K562 (cell line): ENCODE measurements at regions not wholly inside any gene's neighbourhood (a gene's known extent, or its start where the extent isn't known, plus 50 kb on each side); places are given as distances from the start of the nearest gene placed in this dataset.
A peak's percentile ranks its signal among the peaks of the same experiment; 100 is the strongest.

Experiments
- ATAC-seq: fragments of 200-7000 bp; cut with Tn5 transposase; 3 replicates; pipeline ENCODE4 v1.9.1; 2020; ENCODE audit warnings: moderate library complexity
- BruUV-seq: library from RNA; stranded (reverse); fragments of 400-500 nt; replicated peaks from 2 replicates; lab custom pipeline; 2021; lab: Mats Ljungman, UMichigan
- CTCF ChIA-PET: fragments of 300-600 bp; formaldehyde crosslinking; extraction: SDS; loops from one replicate; lab custom pipeline; 2021; ENCODE audit warnings: low intra/inter-chr PET ratio; lab: Yijun Ruan, JAX
- POLR2A ChIA-PET: fragments of 300-600, 350-650 bp; sonication (Branson Sonifier 250); formaldehyde crosslinking; extraction: SDS; loops from one replicate; lab custom pipeline; 2021; ENCODE audit warnings: antibody characterized with exemption, inconsistent platforms; lab: Yijun Ruan, JAX
- DNase-seq, 4 experiments: peaks; one replicate each; pipeline versions ENCODE4 v3.0.0 to v3.0.0-alpha.2; 2011 to 2018; ENCODE audit warnings: low spot score in 3 of 4, mixed read lengths in 3 of 4; ENCODE audit errors: extremely low read depth in 1 of 4
- FAIRE-seq: peaks from 2 replicates; lab custom pipeline; 2011; peaks lifted over from hg19 to GRCh38; lab: Jason Lieb, UNC
- H2AFZ ChIP-seq: 2 replicates; pipeline ENCODE4 v1.6.0; 2011; ENCODE audit warnings: low read depth, low read length, control low read depth, inconsistent platforms
- H3K27ac ChIP-seq: fragments of 200-600 bp; 3 replicates; pipeline ENCODE4 v1.8.0; 2011; ENCODE audit warnings: low read depth, mild to moderate bottlenecking, control low read depth, inconsistent platforms, low read length, moderate library complexity, mixed read lengths; ENCODE audit errors: extremely low read depth
- H3K27me3 ChIP-seq, 2 experiments: fragments of 300-600 bp in 1 of 2; 2 replicates in 1 of 2; 3 replicates in 1 of 2; pipeline versions ENCODE4 v1.6.0 to v1.8.0; 2011; ENCODE audit warnings: inconsistent platforms in 2 of 2, low read length in 2 of 2, mild to moderate bottlenecking in 1 of 2, mixed read lengths in 1 of 2, moderate library complexity in 1 of 2; ENCODE audit not compliant: control insufficient read depth in 2 of 2, insufficient read depth in 2 of 2
- H3K36me3 ChIP-seq: fragments of 300-600 bp; 3 replicates; pipeline ENCODE4 v1.8.0; 2011; ENCODE audit warnings: mild to moderate bottlenecking, low read length, inconsistent platforms; ENCODE audit not compliant: control insufficient read depth, insufficient read depth
- H3K4me1 ChIP-seq, 2 experiments: fragments of 200-600 bp in 1 of 2; replicated peaks in 1 of 2; 2 replicates in 1 of 2; 3 replicates in 1 of 2; pipeline versions ENCODE4 v1.5.1 to v1.8.0; 2011; ENCODE audit warnings: inconsistent platforms in 2 of 2, low read length in 2 of 2, mild to moderate bottlenecking in 1 of 2, mixed read lengths in 1 of 2, moderate library complexity in 1 of 2; ENCODE audit not compliant: control insufficient read depth in 2 of 2, insufficient read depth in 2 of 2
- H3K4me2 ChIP-seq: 2 replicates; pipeline ENCODE4 v1.6.1; 2011; ENCODE audit warnings: low read length, control low read depth, inconsistent platforms, mixed read lengths; ENCODE audit not compliant: insufficient read depth
- H3K4me3 ChIP-seq: fragments of 200-600 bp; sonication (generic), shearing (Covaris generic); 2 replicates; pipeline ENCODE4 v1.5.1; 2016; ENCODE audit warnings: control low read depth, inconsistent platforms
- H3K79me2 ChIP-seq: fragments of 200-600 bp; 3 replicates; pipeline ENCODE4 v1.8.0; 2011; ENCODE audit warnings: low read length, inconsistent platforms; ENCODE audit not compliant: control insufficient read depth, insufficient read depth
- H3K9ac ChIP-seq, 2 experiments: 2 replicates each; pipeline versions ENCODE4 v1.6.0 to v1.6.1; 2011; ENCODE audit warnings: low read depth in 2 of 2, low read length in 2 of 2, control low read depth in 1 of 2, inconsistent platforms in 1 of 2, mild to moderate bottlenecking in 1 of 2, mixed read lengths in 1 of 2; ENCODE audit not compliant: insufficient read depth in 1 of 2
- H3K9me1 ChIP-seq: one replicate; pipeline ENCODE4 v1.6.0; 2011; ENCODE audit warnings: inconsistent platforms, mild to moderate bottlenecking, low read length, moderate library complexity; ENCODE audit not compliant: control insufficient read depth, insufficient read depth
- H3K9me3 ChIP-seq: replicated peaks from 2 replicates; pipeline ENCODE4 v1.5.1; 2011; ENCODE audit warnings: low read depth, low read length, inconsistent platforms; ENCODE audit not compliant: control insufficient read depth, insufficient read depth
- H4K20me1 ChIP-seq: replicated peaks from 2 replicates; pipeline ENCODE4 v1.6.1; 2011; ENCODE audit warnings: low read length, inconsistent platforms, mixed read lengths; ENCODE audit not compliant: control insufficient read depth, insufficient read depth
- MAFG ChIP-seq: fragments of 450-650 bp; conservative IDR thresholded peaks from 2 replicates; pipeline ENCODE4 v1.6.1; 2016; ENCODE audit warnings: missing genetic modification characterization, missing compliant biosample characterization
- WGBS: fragments of 100-300 bp; shearing (Covaris generic); methylation state at CpG from one replicate; pipeline ENCODE4 v1.1.6; 2016; ENCODE audit warnings: low coverage, mixed read lengths; ENCODE audit not compliant: insufficient coverage; ENCODE audit errors: missing lambda C conversion rate; 5-methylcytosine and 5-hydroxymethylcytosine counted together
- in situ Hi-C: fragments of 300-500 bp; cut with MboI; formaldehyde crosslinking; loops from 4 replicates; pipeline ENCODE4 v1.15.0; 2018; ENCODE audit warnings: inconsistent platforms, mixed read lengths
- intact Hi-C: fragments of 100-400 bp; cut with micrococcal nuclease; formaldehyde crosslinking; loops from 2 replicates; pipeline ENCODE4 v1.14.2; 2022
- TF ChIP-seq, protein P1 (sequence below), 2 experiments: fragments of 450-650 bp; IDR thresholded peaks; 2 replicates each; pipeline ENCODE4 v1.6.1; 2018; ENCODE audit warnings: mild to moderate bottlenecking in 2 of 2, low read depth in 1 of 2; ENCODE audit not compliant: partially characterized antibody in 2 of 2

DNA sequence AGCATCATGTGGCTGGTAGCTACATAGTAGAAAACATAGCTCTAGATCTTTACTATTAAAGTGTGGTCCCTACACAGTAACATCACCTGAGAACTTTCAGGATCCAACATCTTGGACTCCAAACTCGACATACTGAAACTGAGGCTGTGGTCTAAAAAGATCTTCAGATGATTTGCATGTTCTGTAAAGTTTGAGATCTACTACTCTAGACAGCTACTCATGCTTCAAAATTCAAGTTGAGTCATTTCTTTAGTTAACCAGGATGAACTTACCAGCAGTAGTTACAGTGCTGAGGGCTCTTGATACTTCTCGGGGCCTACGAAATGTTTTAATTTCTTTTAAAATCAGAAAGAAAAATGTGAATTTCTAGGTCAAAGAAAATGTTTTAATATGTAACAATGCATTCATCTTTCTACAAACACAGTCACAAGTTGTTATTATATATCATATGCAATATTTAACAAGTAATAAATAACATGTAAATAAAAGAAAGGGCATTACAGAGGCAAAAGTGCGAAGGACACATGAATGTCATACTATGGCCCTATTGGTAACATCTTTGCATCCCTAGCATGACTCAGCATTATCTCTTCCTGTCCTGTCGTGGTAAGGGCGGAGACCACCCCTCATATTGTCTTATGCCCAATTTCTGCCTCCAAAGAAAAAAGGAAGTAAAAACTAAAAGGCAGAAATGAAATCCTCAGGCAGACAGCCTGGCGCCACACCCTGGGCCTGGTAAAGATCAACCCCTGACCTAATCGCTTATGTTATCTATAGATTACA lies 563.9 kb upstream of the TLE4 start:
- no peaks in the 10 kb centered on the region for H3K4me1 ChIP-seq
- no peak overlapping the region for H3K4me2 ChIP-seq
- ATAC-seq = no peak
- CTCF ChIA-PET = no interaction called here
- no peaks in the 10 kb centered on the region for H4K20me1 ChIP-seq
- no peaks in the 10 kb centered on the region for H3K79me2 ChIP-seq
- TF ChIP-seq MAFG (tag) = 0 out of 2 replicates have a peak, but pooled peaks have one; percentile 9
- TF ChIP-seq, protein P1, sequence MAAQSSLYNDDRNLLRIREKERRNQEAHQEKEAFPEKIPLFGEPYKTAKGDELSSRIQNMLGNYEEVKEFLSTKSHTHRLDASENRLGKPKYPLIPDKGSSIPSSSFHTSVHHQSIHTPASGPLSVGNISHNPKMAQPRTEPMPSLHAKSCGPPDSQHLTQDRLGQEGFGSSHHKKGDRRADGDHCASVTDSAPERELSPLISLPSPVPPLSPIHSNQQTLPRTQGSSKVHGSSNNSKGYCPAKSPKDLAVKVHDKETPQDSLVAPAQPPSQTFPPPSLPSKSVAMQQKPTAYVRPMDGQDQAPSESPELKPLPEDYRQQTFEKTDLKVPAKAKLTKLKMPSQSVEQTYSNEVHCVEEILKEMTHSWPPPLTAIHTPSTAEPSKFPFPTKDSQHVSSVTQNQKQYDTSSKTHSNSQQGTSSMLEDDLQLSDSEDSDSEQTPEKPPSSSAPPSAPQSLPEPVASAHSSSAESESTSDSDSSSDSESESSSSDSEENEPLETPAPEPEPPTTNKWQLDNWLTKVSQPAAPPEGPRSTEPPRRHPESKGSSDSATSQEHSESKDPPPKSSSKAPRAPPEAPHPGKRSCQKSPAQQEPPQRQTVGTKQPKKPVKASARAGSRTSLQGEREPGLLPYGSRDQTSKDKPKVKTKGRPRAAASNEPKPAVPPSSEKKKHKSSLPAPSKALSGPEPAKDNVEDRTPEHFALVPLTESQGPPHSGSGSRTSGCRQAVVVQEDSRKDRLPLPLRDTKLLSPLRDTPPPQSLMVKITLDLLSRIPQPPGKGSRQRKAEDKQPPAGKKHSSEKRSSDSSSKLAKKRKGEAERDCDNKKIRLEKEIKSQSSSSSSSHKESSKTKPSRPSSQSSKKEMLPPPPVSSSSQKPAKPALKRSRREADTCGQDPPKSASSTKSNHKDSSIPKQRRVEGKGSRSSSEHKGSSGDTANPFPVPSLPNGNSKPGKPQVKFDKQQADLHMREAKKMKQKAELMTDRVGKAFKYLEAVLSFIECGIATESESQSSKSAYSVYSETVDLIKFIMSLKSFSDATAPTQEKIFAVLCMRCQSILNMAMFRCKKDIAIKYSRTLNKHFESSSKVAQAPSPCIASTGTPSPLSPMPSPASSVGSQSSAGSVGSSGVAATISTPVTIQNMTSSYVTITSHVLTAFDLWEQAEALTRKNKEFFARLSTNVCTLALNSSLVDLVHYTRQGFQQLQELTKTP (IDR thresholded peaks at IDR 0.05; ENCODE audit: low read depth in 1 of 2, partially characterized antibody in 2 of 2) = no peak
- H3K27me3 ChIP-seq = no peaks in the 10 kb centered on the region
- POLR2A ChIA-PET = no interaction called here
- H3K4me3 ChIP-seq = no peak overlapping the region
- H3K9me3 ChIP-seq = no peaks in the 10 kb centered on the region
- in situ Hi-C loops (no loop called here), intact Hi-C loops (no loop called here)
- no peak for DNase-seq
- 1% methylated on average over 8 of the region's 8 CpGs for WGBS
- no peaks in the 10 kb centered on the region for H3K9me1 ChIP-seq
- FAIRE-seq = no peak
- no peak overlapping the region for H2AFZ ChIP-seq
- H3K27ac ChIP-seq = no peak overlapping the region
- no peaks in the 10 kb centered on the region for H3K36me3 ChIP-seq
- no TSS peak for BruUV-seq
- no peak overlapping the region for H3K9ac ChIP-seq
